HL-60/S4 treated with phorbol 12-myristate 13-acetate at 8.2 ng/mL for 4 days and 3 days (cell line): ENCODE measurements at regions not wholly inside any gene's neighbourhood (a gene's known extent, or its start where the extent isn't known, plus 50 kb on each side); places are given as distances from the start of the nearest gene placed in this dataset.

Source experiments
- in situ Hi-C: fragments of 300-500 bp; cut with MboI; formaldehyde crosslinking; loops from 2 replicates; pipeline ENCODE4 v1.15.0; 2022; ENCODE audit warnings: low sequenced_read_pairs

GRCh38 chr3:168197162-168197561, 101.4 kb upstream of the GOLIM4 start:
- in situ Hi-C loops: no loop called here

GRCh38 chr3:168191856-168192255, 96.1 kb upstream of the GOLIM4 start:
- in situ Hi-C loops: no loop called here

- in situ Hi-C loops: no loop called here
These were observed 91.5 kb upstream of the GOLIM4 start for GRCh38 chr3:168187233-168187632.

GRCh38 chr3:168186293-168186983, 90.7 kb upstream of the GOLIM4 start:
- in situ Hi-C loops: no loop called here

- in situ Hi-C loops: no loop called here
These were observed 88.0 kb upstream of the GOLIM4 start for GRCh38 chr3:168183774-168184173.

GRCh38 chr3:168168743-168169142, 73.0 kb upstream of the GOLIM4 start:
- in situ Hi-C loops: loop anchor here (10.0 to 25.0 kb wide), 2 partner anchors 124 to 231 kb away; no protein-coding TSS in a partner anchor

- in situ Hi-C loops: loop anchor here (10.0 to 25.0 kb wide), 2 partner anchors 121 to 228 kb away; no protein-coding TSS in a partner anchor
These were observed 69.9 kb upstream of the GOLIM4 start for GRCh38 chr3:168165390-168166269.

- in situ Hi-C loops: loop anchor here (10.0 to 25.0 kb wide), 2 partner anchors 117 to 225 kb away; no protein-coding TSS in a partner anchor
These were observed 66.4 kb upstream of the GOLIM4 start for GRCh38 chr3:168162172-168162571.

GRCh38 chr3:168161696-168162095, 66.0 kb upstream of the GOLIM4 start:
- in situ Hi-C loops: loop anchor here (10.0 to 25.0 kb wide), 2 partner anchors 117 to 224 kb away; no protein-coding TSS in a partner anchor

- in situ Hi-C loops: loop anchor here (25.0 kb wide), 1 partner anchor 221 kb away; no protein-coding TSS in a partner anchor
These were observed 62.2 kb upstream of the GOLIM4 start for GRCh38 chr3:168157903-168158302.

GRCh38 chr3:168157099-168157700, 61.5 kb upstream of the GOLIM4 start:
- in situ Hi-C loops: loop anchor here (25.0 kb wide), 1 partner anchor 220 kb away; no protein-coding TSS in a partner anchor

- in situ Hi-C loops: loop anchor here (25.0 kb wide), 1 partner anchor 219 kb away; no protein-coding TSS in a partner anchor
These were observed 60.8 kb upstream of the GOLIM4 start for GRCh38 chr3:168156479-168156878.

GRCh38 chr3:168155303-168155702, 59.6 kb upstream of the GOLIM4 start:
- in situ Hi-C loops: loop anchor here (25.0 kb wide), 1 partner anchor 218 kb away; no protein-coding TSS in a partner anchor

GRCh38 chr3:168154089-168154488, 58.4 kb upstream of the GOLIM4 start:
- in situ Hi-C loops: loop anchor here (25.0 kb wide), 1 partner anchor 217 kb away; no protein-coding TSS in a partner anchor

GRCh38 chr3:168152149-168152548, 56.4 kb upstream of the GOLIM4 start:
- in situ Hi-C loops: loop anchor here (25.0 kb wide), 1 partner anchor 215 kb away; no protein-coding TSS in a partner anchor
